HepG2 (cell line): ENCODE measurements at regions not wholly inside any gene's neighbourhood (a gene's known extent, or its start where the extent isn't known, plus 50 kb on each side); places are given as distances from the start of the nearest gene placed in this dataset.

ENCODE experiments used
- ATAC-seq: fragments of 200-7000 bp; cut with Tn5 transposase; 3 replicates; pipeline ENCODE4 v1.9.1; 2020; ENCODE audit warnings: mild to moderate bottlenecking, moderate library complexity
- BruUV-seq: library from RNA; stranded (reverse); fragments of 400-500 nt; replicated peaks from 2 replicates; lab custom pipeline; 2021; lab: Mats Ljungman, UMichigan
- CTCF ChIA-PET: fragments of 300-600 bp; formaldehyde crosslinking; extraction: SDS; loops from one replicate; lab custom pipeline; 2021; ENCODE audit warnings: low total read pairs, inconsistent platforms, low intra/inter-chr PET ratio; lab: Yijun Ruan, JAX
- POLR2A ChIA-PET: fragments of 350-600 bp; sonication (Branson Sonifier 250); formaldehyde crosslinking; loops from one replicate; lab custom pipeline; 2020; ENCODE audit warnings: antibody characterized with exemption, inconsistent platforms; lab: Yijun Ruan, JAX
- DNase-seq: peaks from one replicate; pipeline ENCODE4 v3.0.0-alpha.2; 2015; ENCODE audit warnings: low spot score
- FAIRE-seq: peaks from 3 replicates; lab custom pipeline; 2011; peaks lifted over from hg19 to GRCh38; lab: Jason Lieb, UNC
- H2AFZ ChIP-seq: one replicate; pipeline ENCODE4 v1.6.1; 2011; ENCODE audit warnings: low read length, inconsistent platforms
- H3K27ac ChIP-seq: fragments of 300-600 bp; 3 replicates; pipeline ENCODE4 v1.8.0; 2011; ENCODE audit warnings: mixed run types, mild to moderate bottlenecking, mixed read lengths, low read length, inconsistent platforms; ENCODE audit not compliant: insufficient read depth; ENCODE audit errors: extremely low read length
- H3K27me3 ChIP-seq, 2 experiments: fragments of 200-600 bp in 1 of 2; 2 replicates in 1 of 2; 3 replicates in 1 of 2; pipeline versions ENCODE4 v1.6.0 to v1.8.0; 2011; ENCODE audit warnings: low read length in 2 of 2, mild to moderate bottlenecking in 2 of 2, moderate library complexity in 2 of 2, inconsistent platforms in 1 of 2; ENCODE audit not compliant: insufficient read depth in 2 of 2, control insufficient read depth in 1 of 2
- H3K36me3 ChIP-seq, 2 experiments: fragments of 200-600 bp in 1 of 2; replicated peaks in 1 of 2; 2 replicates in 1 of 2; 3 replicates in 1 of 2; pipeline versions ENCODE4 v1.5.1 to v1.8.0; 2011; ENCODE audit warnings: low read length in 2 of 2, inconsistent platforms in 1 of 2; ENCODE audit not compliant: insufficient read depth in 2 of 2, control insufficient read depth in 1 of 2
- H3K4me1 ChIP-seq: 2 replicates; pipeline ENCODE4 v1.5.1; 2012; ENCODE audit warnings: low read length, inconsistent platforms; ENCODE audit not compliant: insufficient read depth
- H3K4me2 ChIP-seq: 2 replicates; pipeline ENCODE4 v1.6.0; 2011; ENCODE audit warnings: low read depth, low read length, inconsistent platforms
- H3K4me3 ChIP-seq, 3 experiments: fragments of 200-600 bp in 1 of 3; sonication (generic), shearing (Covaris generic) in 1 of 3; replicated peaks in 1 of 3; 2 replicates each; pipeline ENCODE4 v1.5.1; 2011 to 2016; ENCODE audit warnings: low read length in 3 of 3, inconsistent platforms in 2 of 3, low read depth in 2 of 3, mild to moderate bottlenecking in 2 of 3, control low read depth in 1 of 3, mixed read lengths in 1 of 3; ENCODE audit not compliant: insufficient read depth in 1 of 3
- H3K79me2 ChIP-seq: one replicate; pipeline ENCODE4 v1.6.1; 2011; ENCODE audit warnings: low read length, inconsistent platforms; ENCODE audit not compliant: insufficient read depth
- H3K9ac ChIP-seq: 2 replicates; pipeline ENCODE4 v1.6.0; 2011; ENCODE audit warnings: mild to moderate bottlenecking, low read depth, low read length, inconsistent platforms; ENCODE audit not compliant: insufficient read depth
- H3K9me3 ChIP-seq: 2 replicates; pipeline ENCODE4 v1.5.1; 2012; ENCODE audit warnings: mild to moderate bottlenecking, low read length
- H4K20me1 ChIP-seq: 2 replicates; pipeline ENCODE4 v1.6.0; 2011; ENCODE audit warnings: inconsistent platforms, mild to moderate bottlenecking, low read length, moderate library complexity; ENCODE audit not compliant: insufficient read depth
- CBX5 ChIP-seq: sonication (generic); formaldehyde crosslinking; IDR thresholded peaks from 2 replicates; pipeline ENCODE4 v1.4.0; 2020; ENCODE audit warnings: missing genetic modification reagents, borderline replicate concordance
- ETS1 ChIP-seq: sonication (generic); formaldehyde crosslinking; IDR thresholded peaks from 2 replicates; pipeline ENCODE4 v1.4.0; 2020; ENCODE audit warnings: missing genetic modification reagents
- HOXA9 ChIP-seq: sonication (generic); formaldehyde crosslinking; IDR thresholded peaks from 2 replicates; pipeline ENCODE4 v1.8.1; 2022; ENCODE audit warnings: missing genetic modification reagents, mild to moderate bottlenecking, moderate library complexity, borderline replicate concordance
- RARG ChIP-seq: sonication (generic); formaldehyde crosslinking; IDR thresholded peaks from 2 replicates; pipeline ENCODE4 v1.4.0; 2020; ENCODE audit warnings: low read depth, mild to moderate bottlenecking, missing genetic modification reagents
- RCOR2 ChIP-seq: IDR thresholded peaks from 2 replicates; pipeline ENCODE4 v1.6.1; 2016; ENCODE audit warnings: missing biosample characterization, missing genetic modification reagents
- TGIF2 ChIP-seq: IDR thresholded peaks from 2 replicates; pipeline ENCODE4 v1.6.1; 2016; ENCODE audit warnings: control low read depth, missing compliant biosample characterization
- TOE1 ChIP-seq: sonication (generic); formaldehyde crosslinking; IDR thresholded peaks from 2 replicates; pipeline ENCODE4 v1.4.0; 2020; ENCODE audit warnings: mild to moderate bottlenecking, missing genetic modification reagents
- ZMAT3 ChIP-seq: sonication (generic); formaldehyde crosslinking; conservative IDR thresholded peaks from 2 replicates; pipeline ENCODE4 v1.7.0; 2021; ENCODE audit warnings: missing genetic modification reagents
- ZNF329 ChIP-seq: sonication (generic); formaldehyde crosslinking; IDR thresholded peaks from 2 replicates; pipeline ENCODE4 v1.9.0; 2021; ENCODE audit warnings: low read depth, mild to moderate bottlenecking, missing genetic modification reagents
- ZNF782 ChIP-seq: sonication (generic); formaldehyde crosslinking; IDR thresholded peaks from 2 replicates; pipeline ENCODE4 v1.4.0; 2020; ENCODE audit warnings: missing genetic modification reagents, mild to moderate bottlenecking, borderline replicate concordance
- WGBS: methylation state at CpG from one replicate; pipeline ENCODE4 v1.1.6; 2017; ENCODE audit warnings: low lambda C conversion rate; 5-methylcytosine and 5-hydroxymethylcytosine counted together
- in situ Hi-C: cut with HindIII; loops from 2 replicates; pipeline ENCODE4 v1.10.0; 2017; ENCODE audit warnings: low pct_unique_long_range_greater_than_20kb; ENCODE audit not compliant: extremely low pct_ligation_motif_present
- intact Hi-C: fragments of 100-400 bp; cut with micrococcal nuclease; formaldehyde crosslinking; loops from one replicate; pipeline ENCODE4 v1.10.0; 2022; ENCODE audit not compliant: unreplicated experiment
- TF ChIP-seq, protein P1 (sequence below): sonication (generic); formaldehyde crosslinking; conservative IDR thresholded peaks from 2 replicates; pipeline ENCODE4 v1.4.0; 2020; ENCODE audit warnings: mild to moderate bottlenecking, missing genetic modification reagents, moderate library complexity
- TF ChIP-seq, protein P2 (sequence below): sonication (generic); formaldehyde crosslinking; IDR thresholded peaks from 2 replicates; pipeline ENCODE4 v1.4.0; 2020; ENCODE audit warnings: missing genetic modification reagents

DNA sequence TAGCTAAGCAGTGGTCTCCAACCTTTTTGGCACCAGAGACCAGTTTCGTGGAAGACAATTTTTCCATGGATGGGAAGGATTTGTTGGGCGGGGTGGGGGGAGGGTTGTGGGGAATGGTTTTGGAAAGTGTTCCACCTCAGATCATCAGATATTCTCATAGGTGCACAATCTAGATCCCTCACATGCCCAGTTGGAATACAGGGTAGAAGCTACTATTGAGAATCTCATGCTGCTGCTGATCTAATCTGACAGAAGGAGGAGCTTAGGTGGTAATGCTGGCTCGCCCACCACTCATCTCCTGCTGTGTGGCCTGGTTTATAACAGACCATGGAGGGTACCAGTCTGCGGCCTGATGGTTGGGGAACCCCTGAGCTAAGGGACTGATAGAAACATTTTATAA, 662.7 kb upstream of the RGMB start:
- Histone ChIP-seq H2AFZ (no peak overlapping the region), H3K27me3 (no peaks in the 10 kb centered on the region), H3K27ac (no peak overlapping the region), H3K4me3 (no peak overlapping the region), H3K9me3 (no peaks in the 10 kb centered on the region), H3K36me3 (no peaks in the 10 kb centered on the region), H3K79me2 (no peaks in the 10 kb centered on the region), H3K4me2 (no peak overlapping the region), H4K20me1 (no peaks in the 10 kb centered on the region), H3K4me1 (no peaks in the 10 kb centered on the region), H3K9ac (no peak overlapping the region)
- in situ Hi-C loops = no loop called here
- FAIRE-seq (no peak), DNase-seq (no peak), ATAC-seq (no peak)
- TF ChIP-seq, protein P1, sequence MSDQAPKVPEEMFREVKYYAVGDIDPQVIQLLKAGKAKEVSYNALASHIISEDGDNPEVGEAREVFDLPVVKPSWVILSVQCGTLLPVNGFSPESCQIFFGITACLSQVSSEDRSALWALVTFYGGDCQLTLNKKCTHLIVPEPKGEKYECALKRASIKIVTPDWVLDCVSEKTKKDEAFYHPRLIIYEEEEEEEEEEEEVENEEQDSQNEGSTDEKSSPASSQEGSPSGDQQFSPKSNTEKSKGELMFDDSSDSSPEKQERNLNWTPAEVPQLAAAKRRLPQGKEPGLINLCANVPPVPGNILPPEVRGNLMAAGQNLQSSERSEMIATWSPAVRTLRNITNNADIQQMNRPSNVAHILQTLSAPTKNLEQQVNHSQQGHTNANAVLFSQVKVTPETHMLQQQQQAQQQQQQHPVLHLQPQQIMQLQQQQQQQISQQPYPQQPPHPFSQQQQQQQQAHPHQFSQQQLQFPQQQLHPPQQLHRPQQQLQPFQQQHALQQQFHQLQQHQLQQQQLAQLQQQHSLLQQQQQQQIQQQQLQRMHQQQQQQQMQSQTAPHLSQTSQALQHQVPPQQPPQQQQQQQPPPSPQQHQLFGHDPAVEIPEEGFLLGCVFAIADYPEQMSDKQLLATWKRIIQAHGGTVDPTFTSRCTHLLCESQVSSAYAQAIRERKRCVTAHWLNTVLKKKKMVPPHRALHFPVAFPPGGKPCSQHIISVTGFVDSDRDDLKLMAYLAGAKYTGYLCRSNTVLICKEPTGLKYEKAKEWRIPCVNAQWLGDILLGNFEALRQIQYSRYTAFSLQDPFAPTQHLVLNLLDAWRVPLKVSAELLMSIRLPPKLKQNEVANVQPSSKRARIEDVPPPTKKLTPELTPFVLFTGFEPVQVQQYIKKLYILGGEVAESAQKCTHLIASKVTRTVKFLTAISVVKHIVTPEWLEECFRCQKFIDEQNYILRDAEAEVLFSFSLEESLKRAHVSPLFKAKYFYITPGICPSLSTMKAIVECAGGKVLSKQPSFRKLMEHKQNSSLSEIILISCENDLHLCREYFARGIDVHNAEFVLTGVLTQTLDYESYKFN (CRISPR knock-in tag) = no peak
- TF ChIP-seq, protein P2, sequence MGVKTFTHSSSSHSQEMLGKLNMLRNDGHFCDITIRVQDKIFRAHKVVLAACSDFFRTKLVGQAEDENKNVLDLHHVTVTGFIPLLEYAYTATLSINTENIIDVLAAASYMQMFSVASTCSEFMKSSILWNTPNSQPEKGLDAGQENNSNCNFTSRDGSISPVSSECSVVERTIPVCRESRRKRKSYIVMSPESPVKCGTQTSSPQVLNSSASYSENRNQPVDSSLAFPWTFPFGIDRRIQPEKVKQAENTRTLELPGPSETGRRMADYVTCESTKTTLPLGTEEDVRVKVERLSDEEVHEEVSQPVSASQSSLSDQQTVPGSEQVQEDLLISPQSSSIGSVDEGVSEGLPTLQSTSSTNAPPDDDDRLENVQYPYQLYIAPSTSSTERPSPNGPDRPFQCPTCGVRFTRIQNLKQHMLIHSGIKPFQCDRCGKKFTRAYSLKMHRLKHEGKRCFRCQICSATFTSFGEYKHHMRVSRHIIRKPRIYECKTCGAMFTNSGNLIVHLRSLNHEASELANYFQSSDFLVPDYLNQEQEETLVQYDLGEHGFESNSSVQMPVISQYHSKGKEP (CRISPR knock-in tag) = no peak
- TF ChIP-seq HOXA9 = no peak
- TF ChIP-seq ETS1 (CRISPR knock-in tag) = no peak
- TF ChIP-seq TGIF2 (CRISPR knock-in tag) = no peak
- TF ChIP-seq ZNF782 (CRISPR knock-in tag) = no peak
- TF ChIP-seq RCOR2 = no peak
- no peak for TF ChIP-seq TOE1 (CRISPR knock-in tag)
- no peak for TF ChIP-seq CBX5 (CRISPR knock-in tag)
- no peak for TF ChIP-seq RARG (CRISPR knock-in tag)
- no peak for TF ChIP-seq ZNF329 (CRISPR knock-in tag)
- TF ChIP-seq ZMAT3 (CRISPR knock-in tag) = no peak
- no TSS peak for BruUV-seq
- ChIA-PET CTCF (no interaction called here), POLR2A (no interaction called here)
- intact Hi-C loops = no loop called here
- 1% methylated on average over 4 of the region's 4 CpGs for WGBS
